PC-9 (cell line): ENCODE measurements at regions not wholly inside any gene's neighbourhood (a gene's known extent, or its start where the extent isn't known, plus 50 kb on each side); places are given as distances from the start of the nearest gene placed in this dataset.

Experiments
- EZH2 ChIP-seq: fragments of 200-600 bp; sonication (generic); IDR thresholded peaks from 2 replicates; pipeline ENCODE4 v1.8.0; 2017; ENCODE audit warnings: antibody characterized with exemption, low read depth
- TF ChIP-seq, protein P1 (sequence below): fragments of 200-600 bp; sonication (generic); conservative IDR thresholded peaks from 2 replicates; pipeline ENCODE4 v1.6.1; 2017; ENCODE audit warnings: mixed run types, antibody characterized with exemption, mild to moderate bottlenecking, moderate library complexity

DNA sequence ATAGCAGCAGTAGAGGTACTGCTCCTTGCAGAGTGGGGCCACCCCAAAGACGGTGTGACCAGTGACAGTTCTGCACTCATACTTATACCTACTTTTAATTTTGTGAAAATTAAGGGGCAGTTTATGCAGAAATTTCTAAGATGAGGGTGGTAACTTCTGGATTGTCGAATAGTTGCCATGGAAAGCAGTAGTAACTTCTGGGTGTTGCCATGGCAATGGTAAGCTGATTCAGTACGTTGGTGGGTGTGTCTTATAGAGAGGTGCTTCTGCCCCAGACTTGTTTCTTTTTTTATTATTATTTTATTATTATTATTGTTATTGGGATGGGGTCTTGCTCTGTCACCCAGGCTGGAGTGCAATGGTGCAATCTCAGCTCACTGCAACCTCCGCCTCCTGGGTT, 82.8 kb upstream of the L3MBTL4 start:
- TF ChIP-seq, protein P1, sequence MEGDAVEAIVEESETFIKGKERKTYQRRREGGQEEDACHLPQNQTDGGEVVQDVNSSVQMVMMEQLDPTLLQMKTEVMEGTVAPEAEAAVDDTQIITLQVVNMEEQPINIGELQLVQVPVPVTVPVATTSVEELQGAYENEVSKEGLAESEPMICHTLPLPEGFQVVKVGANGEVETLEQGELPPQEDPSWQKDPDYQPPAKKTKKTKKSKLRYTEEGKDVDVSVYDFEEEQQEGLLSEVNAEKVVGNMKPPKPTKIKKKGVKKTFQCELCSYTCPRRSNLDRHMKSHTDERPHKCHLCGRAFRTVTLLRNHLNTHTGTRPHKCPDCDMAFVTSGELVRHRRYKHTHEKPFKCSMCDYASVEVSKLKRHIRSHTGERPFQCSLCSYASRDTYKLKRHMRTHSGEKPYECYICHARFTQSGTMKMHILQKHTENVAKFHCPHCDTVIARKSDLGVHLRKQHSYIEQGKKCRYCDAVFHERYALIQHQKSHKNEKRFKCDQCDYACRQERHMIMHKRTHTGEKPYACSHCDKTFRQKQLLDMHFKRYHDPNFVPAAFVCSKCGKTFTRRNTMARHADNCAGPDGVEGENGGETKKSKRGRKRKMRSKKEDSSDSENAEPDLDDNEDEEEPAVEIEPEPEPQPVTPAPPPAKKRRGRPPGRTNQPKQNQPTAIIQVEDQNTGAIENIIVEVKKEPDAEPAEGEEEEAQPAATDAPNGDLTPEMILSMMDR = no peak
- no peak for TF ChIP-seq EZH2
